H9 (cell line): ENCODE measurements at regions not wholly inside any gene's neighbourhood (a gene's known extent, or its start where the extent isn't known, plus 50 kb on each side); places are given as distances from the start of the nearest gene placed in this dataset.

ENCODE experiments used
- DNase-seq: peaks from one replicate; pipeline ENCODE4 v3.0.0-alpha.2; 2017
- H2AFZ ChIP-seq: one replicate; pipeline ENCODE4 v1.6.1; 2013; ENCODE audit warnings: mild to moderate bottlenecking, low read length, control low read depth, moderate library complexity
- H2AK5ac ChIP-seq: 2 replicates; pipeline ENCODE4 v1.6.1; 2013; ENCODE audit warnings: low read length, control low read depth, mixed read lengths; ENCODE audit not compliant: insufficient read length
- H2BK120ac ChIP-seq: one replicate; pipeline ENCODE4 v1.6.1; 2013; ENCODE audit warnings: low read depth, mild to moderate bottlenecking, low read length, control low read depth, inconsistent platforms; ENCODE audit not compliant: poor library complexity, severe bottlenecking
- H2BK12ac ChIP-seq: 2 replicates; pipeline ENCODE4 v1.6.1; 2013; ENCODE audit warnings: low read length, control low read depth, mixed read lengths, low read depth; ENCODE audit not compliant: insufficient read length
- H2BK15ac ChIP-seq: 2 replicates; pipeline ENCODE4 v1.6.1; 2013; ENCODE audit warnings: low read depth, low read length, control low read depth
- H2BK20ac ChIP-seq: one replicate; pipeline ENCODE4 v1.6.1; 2013; ENCODE audit warnings: low read depth, mild to moderate bottlenecking, low read length, control low read depth, inconsistent platforms; ENCODE audit not compliant: poor library complexity, severe bottlenecking
- H2BK5ac ChIP-seq: 2 replicates; pipeline ENCODE4 v1.6.1; 2013; ENCODE audit warnings: low read length, control low read depth, mixed read lengths; ENCODE audit not compliant: insufficient read length
- H3K14ac ChIP-seq: 2 replicates; pipeline ENCODE4 v1.6.1; 2013; ENCODE audit warnings: low read length, control low read depth; ENCODE audit not compliant: insufficient read depth
- H3K18ac ChIP-seq: 2 replicates; pipeline ENCODE4 v1.6.1; 2013; ENCODE audit warnings: low read depth, mild to moderate bottlenecking, mixed read lengths, low read length, control low read depth; ENCODE audit not compliant: insufficient read length
- H3K23ac ChIP-seq: 2 replicates; pipeline ENCODE4 v1.6.1; 2013; ENCODE audit warnings: low read length, control low read depth, mixed read lengths, low read depth; ENCODE audit not compliant: insufficient read length
- H3K23me2 ChIP-seq: 2 replicates; pipeline ENCODE4 v1.6.1; 2013; ENCODE audit warnings: low read depth, mild to moderate bottlenecking, mixed read lengths, low read length, control low read depth; ENCODE audit not compliant: insufficient read length, poor library complexity, severe bottlenecking
- H3K27ac ChIP-seq: 2 replicates; pipeline ENCODE4 v1.5.1; 2013; ENCODE audit warnings: low read length, control low read depth, mixed read lengths, low read depth; ENCODE audit not compliant: insufficient read length
- H3K27me3 ChIP-seq: 2 replicates; pipeline ENCODE4 v1.6.1; 2013; ENCODE audit warnings: low read length, control low read depth, inconsistent platforms; ENCODE audit not compliant: insufficient read depth
- H3K4ac ChIP-seq: 2 replicates; pipeline ENCODE4 v1.6.1; 2013; ENCODE audit warnings: low read depth, mild to moderate bottlenecking, control low read depth, inconsistent platforms, low read length, moderate library complexity
- H3K4me1 ChIP-seq: 2 replicates; pipeline ENCODE4 v1.6.1; 2013; ENCODE audit warnings: low read length, control low read depth, inconsistent platforms; ENCODE audit not compliant: insufficient read depth
- H3K4me2 ChIP-seq: 2 replicates; pipeline ENCODE4 v1.6.1; 2013; ENCODE audit warnings: low read length, control low read depth, mixed read lengths; ENCODE audit not compliant: insufficient read length, insufficient read depth
- H3K56ac ChIP-seq: 2 replicates; pipeline ENCODE4 v1.6.1; 2013; ENCODE audit warnings: low read depth, mild to moderate bottlenecking, mixed read lengths, low read length, control low read depth; ENCODE audit not compliant: insufficient read length
- H3K79me1 ChIP-seq: 2 replicates; pipeline ENCODE4 v1.6.1; 2013; ENCODE audit warnings: low read depth, mild to moderate bottlenecking, moderate library complexity, low read length, control low read depth, inconsistent platforms; ENCODE audit not compliant: insufficient read depth, poor library complexity, severe bottlenecking
- H3K79me2 ChIP-seq: 2 replicates; pipeline ENCODE4 v1.6.1; 2013; ENCODE audit warnings: low read length, control low read depth, inconsistent platforms; ENCODE audit not compliant: insufficient read depth
- H3K9ac ChIP-seq: 2 replicates; pipeline ENCODE4 v1.6.1; 2013; ENCODE audit warnings: low read length, control low read depth, mixed read lengths; ENCODE audit not compliant: insufficient read length; ENCODE audit errors: extremely low read depth
- H3K9me3 ChIP-seq: one replicate; pipeline ENCODE4 v1.6.1; 2013; ENCODE audit warnings: low read depth, low read length, inconsistent platforms; ENCODE audit not compliant: control insufficient read depth
- H3T11ph ChIP-seq: one replicate; pipeline ENCODE4 v1.6.1; 2013; ENCODE audit warnings: mild to moderate bottlenecking, low read length, control low read depth, inconsistent platforms
- H4K20me1 ChIP-seq: one replicate; pipeline ENCODE4 v1.6.1; 2013; ENCODE audit not compliant: control insufficient read depth, insufficient read length, insufficient read depth
- H4K5ac ChIP-seq: 2 replicates; pipeline ENCODE4 v1.6.1; 2013; ENCODE audit warnings: low read depth, mild to moderate bottlenecking, mixed read lengths, low read length, control low read depth; ENCODE audit not compliant: insufficient read length
- H4K8ac ChIP-seq: replicated peaks from 2 replicates; pipeline ENCODE4 v1.6.1; 2013; ENCODE audit warnings: low read length, control low read depth, mixed read lengths, low read depth; ENCODE audit not compliant: insufficient read length
- H4K91ac ChIP-seq: 2 replicates; pipeline ENCODE4 v1.6.1; 2013; ENCODE audit warnings: low read depth, mild to moderate bottlenecking, moderate library complexity, mixed read lengths, low read length, control low read depth; ENCODE audit not compliant: insufficient read length
- H3K27ac Mint-ChIP-seq, 3 experiments: 2 replicates in 2 of 3; 3 replicates in 1 of 3; pipeline ENCODE4 v1.8.0; 2020 to 2021; ENCODE audit warnings: mixed read lengths in 3 of 3, mild to moderate bottlenecking in 1 of 3, moderate library complexity in 1 of 3
- H3K27me3 Mint-ChIP-seq: 2 replicates; pipeline ENCODE4 v1.8.0; 2021; ENCODE audit warnings: low read depth, mild to moderate bottlenecking, moderate library complexity, mixed read lengths
- H3K36me3 Mint-ChIP-seq, 3 experiments: 2 replicates in 2 of 3; 3 replicates in 1 of 3; pipeline ENCODE4 v1.8.0; 2020 to 2021; ENCODE audit warnings: low read depth in 3 of 3, mixed read lengths in 3 of 3; ENCODE audit not compliant: insufficient read depth in 1 of 3
- H3K4me1 Mint-ChIP-seq, 2 experiments: 2 replicates each; pipeline ENCODE4 v1.8.0; 2020; ENCODE audit warnings: mixed read lengths in 2 of 2
- H3K4me3 Mint-ChIP-seq, 2 experiments: 2 replicates in 1 of 2; 3 replicates in 1 of 2; pipeline ENCODE4 v1.8.0; 2020 to 2021; ENCODE audit warnings: mild to moderate bottlenecking in 2 of 2, mixed read lengths in 2 of 2, moderate library complexity in 1 of 2
- H3K9me3 Mint-ChIP-seq, 2 experiments: 2 replicates in 1 of 2; 3 replicates in 1 of 2; pipeline ENCODE4 v1.8.0; 2020; ENCODE audit warnings: mild to moderate bottlenecking in 2 of 2, mixed read lengths in 2 of 2, moderate library complexity in 1 of 2
- WGBS: extraction: QIAGEN DNeasy Blood & Tissue Kit; methylation state at CpG from one replicate; pipeline ENCODE4 v1.1.7; 2013; ENCODE audit warnings: missing lambda C conversion rate, low lambda C conversion rate, mixed read lengths; ENCODE audit not compliant: insufficient read length; ENCODE audit errors: extremely low coverage; 5-methylcytosine and 5-hydroxymethylcytosine counted together
- TF ChIP-seq, protein P1 (sequence below): fragments of 200-600 bp; sonication (generic); conservative IDR thresholded peaks from 3 replicates; pipeline ENCODE4 v1.8.0; 2021; ENCODE audit warnings: antibody characterized with exemption, mild to moderate bottlenecking

DNA sequence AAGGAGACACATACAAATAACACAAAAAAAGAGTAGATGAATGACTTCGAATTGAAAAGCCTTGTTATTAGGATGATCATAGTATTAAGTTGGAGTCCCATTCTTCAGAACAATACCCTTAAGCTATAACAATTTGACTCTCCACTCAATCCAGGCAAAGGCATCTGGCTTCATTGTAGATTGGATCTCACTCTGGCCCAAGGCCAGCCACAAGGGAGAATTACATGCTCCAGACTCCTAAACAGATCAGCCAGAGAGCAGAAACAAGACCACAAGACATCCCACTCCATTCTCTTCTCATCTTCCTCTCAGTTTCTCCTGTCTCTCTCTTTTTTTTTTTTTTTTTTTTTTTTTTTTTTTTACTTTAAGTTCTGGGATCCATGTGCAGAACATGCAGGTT is 213.9 kb downstream of the DHX15 start:
- no peak overlapping the region for H4K91ac ChIP-seq
- no peaks in the 10 kb centered on the region for H3K4me1 ChIP-seq
- no peaks in the 10 kb centered on the region; the same call in 1 of the 2 replicates for H3K27me3 ChIP-seq
- no peak overlapping the region for H2BK5ac ChIP-seq
- no peaks in the 10 kb centered on the region for H3K9me3 ChIP-seq
- WGBS, result no CpG with 5 or more reads among the region's 1 CpG
- no peak overlapping the region for H3K23ac ChIP-seq
- H4K8ac ChIP-seq, result no peak overlapping the region
- no peak overlapping the region for H2AFZ ChIP-seq
- H3K56ac ChIP-seq, result no peak overlapping the region
- no peak overlapping the region for H2BK20ac ChIP-seq
- no peak overlapping the region for H3K27ac ChIP-seq
- no peak for DNase-seq
- no peaks in the 10 kb centered on the region for H3K79me1 ChIP-seq
- H2AK5ac ChIP-seq, result no peak overlapping the region
- no peaks in the 10 kb centered on the region for H3K79me2 ChIP-seq
- peaks cover 14% of the 10 kb centered on the region for H3K27me3 Mint-ChIP-seq
- H2BK12ac ChIP-seq, result no peak overlapping the region
- H3K4me1 Mint-ChIP-seq, result no peaks in the 10 kb centered on the region
- H2BK15ac ChIP-seq, result no peak overlapping the region
- H3K9me3 Mint-ChIP-seq, result no peaks in the 10 kb centered on the region
- H3K23me2 ChIP-seq, result no peaks in the 10 kb centered on the region
- no peaks in the 10 kb centered on the region for H4K20me1 ChIP-seq
- no peak overlapping the region for H3K27ac Mint-ChIP-seq
- no peak overlapping the region for H4K5ac ChIP-seq
- H3K18ac ChIP-seq, result no peak overlapping the region
- no peak overlapping the region for H3K14ac ChIP-seq
- H3K4me3 Mint-ChIP-seq, result no peak overlapping the region
- H3K9ac ChIP-seq, result no peak overlapping the region
- H3K4me2 ChIP-seq, result no peak overlapping the region
- TF ChIP-seq, protein P1, sequence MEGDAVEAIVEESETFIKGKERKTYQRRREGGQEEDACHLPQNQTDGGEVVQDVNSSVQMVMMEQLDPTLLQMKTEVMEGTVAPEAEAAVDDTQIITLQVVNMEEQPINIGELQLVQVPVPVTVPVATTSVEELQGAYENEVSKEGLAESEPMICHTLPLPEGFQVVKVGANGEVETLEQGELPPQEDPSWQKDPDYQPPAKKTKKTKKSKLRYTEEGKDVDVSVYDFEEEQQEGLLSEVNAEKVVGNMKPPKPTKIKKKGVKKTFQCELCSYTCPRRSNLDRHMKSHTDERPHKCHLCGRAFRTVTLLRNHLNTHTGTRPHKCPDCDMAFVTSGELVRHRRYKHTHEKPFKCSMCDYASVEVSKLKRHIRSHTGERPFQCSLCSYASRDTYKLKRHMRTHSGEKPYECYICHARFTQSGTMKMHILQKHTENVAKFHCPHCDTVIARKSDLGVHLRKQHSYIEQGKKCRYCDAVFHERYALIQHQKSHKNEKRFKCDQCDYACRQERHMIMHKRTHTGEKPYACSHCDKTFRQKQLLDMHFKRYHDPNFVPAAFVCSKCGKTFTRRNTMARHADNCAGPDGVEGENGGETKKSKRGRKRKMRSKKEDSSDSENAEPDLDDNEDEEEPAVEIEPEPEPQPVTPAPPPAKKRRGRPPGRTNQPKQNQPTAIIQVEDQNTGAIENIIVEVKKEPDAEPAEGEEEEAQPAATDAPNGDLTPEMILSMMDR, result no peak
- no peak overlapping the region for H3T11ph ChIP-seq
- no peak overlapping the region for H3K4ac ChIP-seq
- no peaks in the 10 kb centered on the region; a peak in 1 of 7 replicates for H3K36me3 Mint-ChIP-seq
- no peak overlapping the region for H2BK120ac ChIP-seq
